ENCODE measurements at regions not wholly inside any gene's neighbourhood (a gene's known extent, or its start where the extent isn't known, plus 50 kb on each side); places are given as distances from the start of the nearest gene placed in this dataset.
"Not testable (repeated sequence)": the region's sequence is repeated elsewhere in the genome, so short reads cannot be mapped to it uniquely, and the experiment has no call there.

DNA sequence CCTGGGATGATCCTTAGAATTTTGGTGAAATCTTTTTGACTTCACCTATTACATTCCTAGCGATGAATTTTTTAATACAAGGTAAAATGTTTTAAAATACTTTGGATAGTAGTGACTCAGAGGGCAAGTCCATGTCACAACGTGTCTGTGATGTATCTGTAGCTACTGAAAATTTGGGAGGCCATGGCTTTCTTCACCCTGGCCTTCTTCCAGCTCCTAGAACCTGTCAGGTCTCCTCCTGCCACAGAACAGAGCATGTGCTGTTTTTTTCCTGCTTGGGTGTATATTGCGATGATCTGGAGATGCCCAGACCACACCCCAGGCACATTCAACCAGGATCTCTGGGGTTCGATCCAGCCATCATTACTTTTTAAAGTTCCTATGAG lies 194.4 kb downstream of the BTBD3 start:
- no peak overlapping the region for H3K4me3 ChIP-seq
- H3K36me3 ChIP-seq: no peaks in the 10 kb centered on the region
- peaks cover 0 to 7% (median 3%) of the 10 kb centered on the region in 8 donors for H3K9me3 ChIP-seq
- no peaks in the 10 kb centered on the region for H3K27me3 ChIP-seq (replicated peaks in 1 of 7)
- no peaks in the 10 kb centered on the region for H3K4me1 ChIP-seq
- H3K27ac ChIP-seq: no peak overlapping the region
- DNase-seq: no peak
- TF ChIP-seq POLR2A (IDR thresholded peaks at IDR 0.05) (no peak), CTCF (IDR thresholded peaks at IDR 0.05 in 8 of 11, conservative IDR thresholded peaks at IDR 0.05 in 3 of 11) (no peak), POLR2AphosphoS5 (IDR thresholded peaks at IDR 0.05) (no peak)
- 86 to 95% (median 90%) methylated on average over 4 of the region's 4 CpGs for WGBS, 5 donors
- intact Hi-C loops (cut with DNase I; ENCODE audit: low total_unique reads): no loop called here

DNA sequence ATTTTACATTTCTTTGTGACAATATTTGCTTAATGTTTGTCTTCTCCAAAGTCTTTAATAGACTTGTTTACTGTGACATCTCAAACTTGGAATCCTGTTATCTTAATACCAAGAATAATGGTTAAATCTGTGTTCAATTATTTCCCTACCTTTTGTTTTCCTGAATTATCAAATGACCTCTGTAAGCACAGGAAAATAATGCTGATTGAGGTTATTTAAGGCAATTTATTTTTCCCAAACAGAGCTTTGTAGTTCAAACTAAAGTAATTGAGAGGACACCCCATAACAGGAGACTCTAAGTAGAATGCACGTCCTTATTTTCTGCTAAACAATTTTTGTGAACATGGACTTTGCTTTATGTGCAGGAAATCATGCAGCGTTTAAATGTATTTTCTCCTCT lies 195.0 kb downstream of the BTBD3 start:
- Histone ChIP-seq H3K36me3 (no peaks in the 10 kb centered on the region), H3K27me3 (replicated peaks in 1 of 7) (no peaks in the 10 kb centered on the region), H3K4me3 (no peak overlapping the region), H3K27ac (no peak overlapping the region), H3K9me3 (peaks cover 0 to 3% (median 0%) of the 10 kb centered on the region in 8 donors), H3K4me1 (no peaks in the 10 kb centered on the region)
- TF ChIP-seq POLR2AphosphoS5 (IDR thresholded peaks at IDR 0.05) (no peak), POLR2A (IDR thresholded peaks at IDR 0.05) (no peak), CTCF (IDR thresholded peaks at IDR 0.05 in 8 of 11, conservative IDR thresholded peaks at IDR 0.05 in 3 of 11) (no peak)
- intact Hi-C loops (cut with DNase I; ENCODE audit: low total_unique reads): no loop called here
- DNase-seq: no peak
- 87 to 100% (median 88%) methylated on average over 2 of the region's 2 CpGs for WGBS, 5 donors

- WGBS, 5 donors: 92 to 98% (median 96%) methylated on average over 3 of the region's 3 CpGs
- no peaks in the 10 kb centered on the region for H3K4me1 ChIP-seq
- TF ChIP-seq POLR2A (IDR thresholded peaks at IDR 0.05) (no peak), CTCF (IDR thresholded peaks at IDR 0.05 in 8 of 11, conservative IDR thresholded peaks at IDR 0.05 in 3 of 11) (no peak), POLR2AphosphoS5 (IDR thresholded peaks at IDR 0.05) (no peak)
- H3K4me3 ChIP-seq: no peak overlapping the region
- no peak for DNase-seq
- H3K36me3 ChIP-seq: no peaks in the 10 kb centered on the region
- H3K9me3 ChIP-seq: peaks cover 0 to 2% (median 0%) of the 10 kb centered on the region in 8 donors
- no peak overlapping the region for H3K27ac ChIP-seq
- H3K27me3 ChIP-seq (replicated peaks in 1 of 7): no peaks in the 10 kb centered on the region
- intact Hi-C loops (cut with DNase I; ENCODE audit: low total_unique reads): no loop called here
Observed at GRCh38 chr20:12113075-12113467, 195.4 kb downstream of the BTBD3 start.

DNA sequence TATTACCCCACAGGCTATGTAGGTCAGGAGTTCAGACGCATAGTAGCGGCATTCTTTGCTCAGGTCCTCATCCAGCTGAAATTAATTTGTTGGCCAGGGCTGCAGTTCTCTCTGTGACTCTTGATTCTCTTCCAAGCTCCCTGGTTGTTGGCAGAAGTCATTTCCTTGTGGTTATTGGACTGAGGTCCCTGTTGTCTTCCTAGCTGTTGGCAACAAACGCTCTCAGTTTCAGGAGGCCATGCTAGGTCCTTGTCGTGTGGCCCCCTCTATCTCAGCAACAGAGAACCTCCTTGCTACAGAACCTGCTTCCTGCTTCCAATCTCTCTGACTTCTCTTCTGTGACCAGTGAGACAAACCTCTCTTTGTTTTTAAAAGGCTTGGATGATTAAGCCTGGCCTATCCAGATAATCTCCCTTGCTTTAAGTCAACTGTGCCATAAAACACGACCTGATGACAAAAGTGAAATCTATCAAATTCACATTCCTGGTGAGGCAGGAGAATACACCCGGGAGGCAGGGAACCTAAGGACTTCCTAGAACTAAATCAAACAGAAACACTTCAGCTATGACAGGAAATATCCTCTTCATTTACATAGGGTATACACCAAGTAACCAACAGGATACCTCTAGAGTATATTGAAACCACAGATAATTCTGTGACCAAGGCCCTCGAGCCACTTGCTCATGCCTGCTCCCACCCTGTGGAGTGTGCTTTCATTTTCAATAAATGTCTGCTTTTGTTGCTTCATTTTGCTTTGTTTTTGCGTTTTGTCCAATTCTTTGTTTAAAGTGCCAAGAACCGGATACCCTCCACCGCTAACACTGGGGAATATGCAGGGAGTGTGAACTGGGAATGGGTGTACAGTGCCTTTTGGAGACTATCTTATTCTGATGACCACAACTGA lies 196.0 kb downstream of the BTBD3 start:
- Histone ChIP-seq H3K9me3 (peaks cover 0 to 3% (median 0%) of the 10 kb centered on the region in 8 donors), H3K4me3 (no peak overlapping the region), H3K4me1 (no peaks in the 10 kb centered on the region), H3K27ac (no peak overlapping the region), H3K36me3 (no peaks in the 10 kb centered on the region), H3K27me3 (replicated peaks in 1 of 7) (no peaks in the 10 kb centered on the region)
- WGBS, 5 donors: 58 to 68% (median 60%) methylated on average over 10 of the region's 10 CpGs
- intact Hi-C loops (cut with DNase I; ENCODE audit: low total_unique reads): no loop called here
- DNase-seq: no peak
- no peak for TF ChIP-seq POLR2AphosphoS5 (IDR thresholded peaks at IDR 0.05)
- TF ChIP-seq CTCF (IDR thresholded peaks at IDR 0.05 in 8 of 11, conservative IDR thresholded peaks at IDR 0.05 in 3 of 11): no peak
- no peak for TF ChIP-seq POLR2A (IDR thresholded peaks at IDR 0.05)

GRCh38 chr20:12129114-12129513 lies 211.4 kb downstream of the BTBD3 start:
- H3K36me3 ChIP-seq; H3K4me3 ChIP-seq; DNase-seq; H3K4me1 ChIP-seq; H3K27ac ChIP-seq; intact Hi-C loops (cut with DNase I; ENCODE audit: low total_unique reads); H3K27me3 ChIP-seq (replicated peaks in 1 of 7); H3K9me3 ChIP-seq: not testable (repeated sequence)
- 80 to 93% (median 86%) methylated on average over 12 to 13 of the region's 13 CpGs for WGBS, 5 donors

DNA sequence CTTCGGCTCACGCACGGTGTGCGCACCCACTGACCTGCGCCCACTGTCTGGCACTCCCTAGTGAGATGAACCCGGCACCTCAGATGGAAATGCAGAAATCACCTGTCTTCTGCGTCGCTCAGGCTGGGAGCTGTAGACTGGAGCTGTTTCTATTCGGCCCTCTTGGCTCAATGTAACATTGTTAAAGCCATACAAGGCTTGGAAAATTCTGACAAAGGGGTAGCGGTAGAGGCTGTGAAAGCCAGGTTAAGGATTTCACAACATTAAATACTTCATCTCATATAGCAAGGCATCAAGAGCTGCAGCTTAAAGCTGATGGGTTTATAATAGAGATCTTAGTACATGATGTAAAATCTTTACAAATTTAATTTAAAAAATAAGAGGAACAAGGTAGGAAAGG lies 211.8 kb downstream of the BTBD3 start:
- H3K4me3 ChIP-seq; H3K4me1 ChIP-seq; H3K27ac ChIP-seq; H3K9me3 ChIP-seq; DNase-seq; intact Hi-C loops (cut with DNase I; ENCODE audit: low total_unique reads); H3K36me3 ChIP-seq; H3K27me3 ChIP-seq (replicated peaks in 1 of 7): not testable (repeated sequence)
- WGBS, 5 donors: 85 to 92% (median 91%) methylated on average over 10 of the region's 10 CpGs
